ENCODE measurements at regions not wholly inside any gene's neighbourhood (a gene's known extent, or its start where the extent isn't known, plus 50 kb on each side); places are given as distances from the start of the nearest gene placed in this dataset.

GRCh38 chr6:150661216-150662007 is 61.7 kb downstream of the PLEKHG1 start:
- TF ChIP-seq POLR2A (IDR thresholded peaks at IDR 0.05) (no peak), POLR2AphosphoS5 (IDR thresholded peaks at IDR 0.05) (no peak)
